ENCODE measurements at regions not wholly inside any gene's neighbourhood (a gene's known extent, or its start where the extent isn't known, plus 50 kb on each side); places are given as distances from the start of the nearest gene placed in this dataset.
A peak's percentile ranks its signal among the peaks of the same experiment; 100 is the strongest.

DNA sequence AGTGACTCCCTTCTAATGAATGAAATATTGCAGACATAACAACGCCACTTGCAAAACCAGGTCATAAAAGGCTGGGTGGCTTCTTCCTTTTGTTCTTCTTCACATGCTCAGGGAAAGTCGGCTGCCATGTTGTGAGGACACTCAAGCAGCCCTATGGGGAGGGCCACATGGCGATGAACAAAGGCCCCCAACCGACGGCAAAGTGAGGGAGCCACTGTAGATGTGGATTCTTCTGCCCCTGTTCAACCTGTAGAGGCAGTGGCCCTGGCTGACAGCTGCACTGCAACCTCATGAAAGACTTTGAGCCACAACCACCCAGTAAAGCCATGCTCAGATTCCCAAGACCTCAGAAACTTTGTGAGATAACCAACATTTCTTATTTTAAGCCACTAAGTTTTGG, 203.5 kb upstream of the TNRC6C start:
- in situ Hi-C loops (cut with HindIII; ENCODE audit: extremely low pct_ligation_motif_present, low pct_unique_long_range_greater_than_20kb) (no loop called here), intact Hi-C loops (cut with micrococcal nuclease; ENCODE audit: unreplicated experiment) (no loop called here)
- Histone ChIP-seq H3K9me3 (ENCODE audit: low read length) (peaks cover 8% of the 10 kb centered on the region; the same call in 1 of the 2 replicates), H3K27ac (ENCODE audit: extremely low read length, insufficient read depth, low read length) (no peak overlapping the region), H3K4me3 (replicated peaks in 1 of 3; ENCODE audit: insufficient read depth in 1 of 3, low read depth in 2 of 3, low read length in 3 of 3) (no peak overlapping the region), H2AFZ (ENCODE audit: low read length) (no peak overlapping the region), H3K4me1 (ENCODE audit: insufficient read depth, low read length) (no peaks in the 10 kb centered on the region), H4K20me1 (ENCODE audit: insufficient read depth, low read length) (no peaks in the 10 kb centered on the region), H3K9ac (ENCODE audit: insufficient read depth, low read depth, low read length) (no peak overlapping the region), H3K36me3 (replicated peaks in 1 of 2; ENCODE audit: control insufficient read depth in 1 of 2, insufficient read depth in 2 of 2, low read length in 2 of 2) (no peaks in the 10 kb centered on the region), H3K27me3 (ENCODE audit: control insufficient read depth in 1 of 2, insufficient read depth in 2 of 2, low read length in 2 of 2) (peaks cover 12 to 70% of the 10 kb centered on the region in 2 experiments; a peak in 4 of 5 replicates), H3K4me2 (ENCODE audit: low read depth, low read length) (no peak overlapping the region), H3K79me2 (ENCODE audit: insufficient read depth, low read length) (no peaks in the 10 kb centered on the region)
- ChIA-PET CTCF (ENCODE audit: low intra/inter-chr PET ratio, low total read pairs) (no interaction called here), POLR2A (no interaction called here)
- FAIRE-seq, result no peak
- BruUV-seq (replicated peaks), result no TSS peak
- WGBS (ENCODE audit: low lambda C conversion rate), result under 1% methylated on average over 5 of the region's 5 CpGs
- TF ChIP-seq RBAK (CRISPR knock-in tag; IDR thresholded peaks at IDR 0.05), result peak; percentile 66; the same call in 1 of the 2 replicates
- TF ChIP-seq GATAD1 (CRISPR knock-in tag; IDR thresholded peaks at IDR 0.05), result no peak
- no peak for DNase-seq (ENCODE audit: low spot score)
- ATAC-seq, result no peak

DNA sequence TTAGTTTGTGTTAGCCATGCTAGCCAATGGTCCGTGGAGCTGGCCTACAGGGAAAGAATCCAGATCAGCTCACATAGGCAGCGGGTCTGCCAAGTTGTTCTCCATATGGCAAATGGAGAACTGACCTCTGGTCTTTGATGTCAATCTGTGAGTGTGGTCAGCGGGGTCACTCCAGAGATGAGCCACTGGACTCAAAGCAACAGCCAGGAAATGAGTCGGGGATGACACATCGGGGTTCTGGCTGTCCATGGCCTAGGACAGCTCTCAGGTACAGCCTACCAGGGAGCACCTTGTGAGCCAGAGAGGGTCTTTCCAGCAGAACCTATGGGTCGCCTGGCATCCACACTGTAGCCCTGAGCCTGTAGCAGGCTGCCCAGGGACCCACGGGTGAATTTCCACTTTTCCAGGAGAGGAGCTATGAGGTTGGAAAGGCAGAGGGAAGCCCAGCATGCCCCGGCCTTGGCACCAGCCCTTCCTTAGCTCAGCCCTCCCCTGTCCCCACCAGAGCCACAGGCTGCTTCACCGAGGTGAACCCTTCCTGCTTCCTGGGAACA, 203.0 kb upstream of the TNRC6C start:
- H3K4me2 ChIP-seq (ENCODE audit: low read depth, low read length), result no peak overlapping the region
- FAIRE-seq (no peak), DNase-seq (ENCODE audit: low spot score) (no peak), ATAC-seq (no peak)
- WGBS (ENCODE audit: low lambda C conversion rate), result 16% methylated on average over 6 of the region's 9 CpGs
- intact Hi-C loops (cut with micrococcal nuclease; ENCODE audit: unreplicated experiment), result no loop called here
- CTCF ChIA-PET (ENCODE audit: low intra/inter-chr PET ratio, low total read pairs), result no interaction called here
- peaks cover 12 to 66% of the 10 kb centered on the region in 2 experiments; a peak in 4 of 5 replicates for H3K27me3 ChIP-seq (ENCODE audit: control insufficient read depth in 1 of 2, insufficient read depth in 2 of 2, low read length in 2 of 2)
- no peak overlapping the region for H3K27ac ChIP-seq (ENCODE audit: extremely low read length, insufficient read depth, low read length)
- no peaks in the 10 kb centered on the region for H3K79me2 ChIP-seq (ENCODE audit: insufficient read depth, low read length)
- no peak overlapping the region for H3K9ac ChIP-seq (ENCODE audit: insufficient read depth, low read depth, low read length)
- no peaks in the 10 kb centered on the region for H3K36me3 ChIP-seq (replicated peaks in 1 of 2; ENCODE audit: control insufficient read depth in 1 of 2, insufficient read depth in 2 of 2, low read length in 2 of 2)
- no peaks in the 10 kb centered on the region for H3K4me1 ChIP-seq (ENCODE audit: insufficient read depth, low read length)
- H3K9me3 ChIP-seq (ENCODE audit: low read length), result peaks cover 8% of the 10 kb centered on the region; the same call in 1 of the 2 replicates
- no peaks in the 10 kb centered on the region for H4K20me1 ChIP-seq (ENCODE audit: insufficient read depth, low read length)
- H3K4me3 ChIP-seq (replicated peaks in 1 of 3; ENCODE audit: insufficient read depth in 1 of 3, low read depth in 2 of 3, low read length in 3 of 3), result no peak overlapping the region
- POLR2A ChIA-PET, result no interaction called here
- in situ Hi-C loops (cut with HindIII; ENCODE audit: extremely low pct_ligation_motif_present, low pct_unique_long_range_greater_than_20kb), result no loop called here
- H2AFZ ChIP-seq (ENCODE audit: low read length), result no peak overlapping the region
- no TSS peak for BruUV-seq (replicated peaks)
- no peak for TF ChIP-seq ZNF17 (CRISPR knock-in tag; IDR thresholded peaks at IDR 0.05)
- TF ChIP-seq ZNF180 (CRISPR knock-in tag; IDR thresholded peaks at IDR 0.05; ENCODE audit: borderline replicate concordance, low read depth), result no peak
- no peak for TF ChIP-seq KDM4B (CRISPR knock-in tag; IDR thresholded peaks at IDR 0.05)
- TF ChIP-seq GTF3A (CRISPR knock-in tag; conservative IDR thresholded peaks at IDR 0.05), result no peak
- TF ChIP-seq FLYWCH1 (CRISPR knock-in tag; IDR thresholded peaks at IDR 0.05), result no peak
- TF ChIP-seq CHD2 (IDR thresholded peaks at IDR 0.05; ENCODE audit: low read depth, low read length), result no peak
- TF ChIP-seq, protein P1, sequence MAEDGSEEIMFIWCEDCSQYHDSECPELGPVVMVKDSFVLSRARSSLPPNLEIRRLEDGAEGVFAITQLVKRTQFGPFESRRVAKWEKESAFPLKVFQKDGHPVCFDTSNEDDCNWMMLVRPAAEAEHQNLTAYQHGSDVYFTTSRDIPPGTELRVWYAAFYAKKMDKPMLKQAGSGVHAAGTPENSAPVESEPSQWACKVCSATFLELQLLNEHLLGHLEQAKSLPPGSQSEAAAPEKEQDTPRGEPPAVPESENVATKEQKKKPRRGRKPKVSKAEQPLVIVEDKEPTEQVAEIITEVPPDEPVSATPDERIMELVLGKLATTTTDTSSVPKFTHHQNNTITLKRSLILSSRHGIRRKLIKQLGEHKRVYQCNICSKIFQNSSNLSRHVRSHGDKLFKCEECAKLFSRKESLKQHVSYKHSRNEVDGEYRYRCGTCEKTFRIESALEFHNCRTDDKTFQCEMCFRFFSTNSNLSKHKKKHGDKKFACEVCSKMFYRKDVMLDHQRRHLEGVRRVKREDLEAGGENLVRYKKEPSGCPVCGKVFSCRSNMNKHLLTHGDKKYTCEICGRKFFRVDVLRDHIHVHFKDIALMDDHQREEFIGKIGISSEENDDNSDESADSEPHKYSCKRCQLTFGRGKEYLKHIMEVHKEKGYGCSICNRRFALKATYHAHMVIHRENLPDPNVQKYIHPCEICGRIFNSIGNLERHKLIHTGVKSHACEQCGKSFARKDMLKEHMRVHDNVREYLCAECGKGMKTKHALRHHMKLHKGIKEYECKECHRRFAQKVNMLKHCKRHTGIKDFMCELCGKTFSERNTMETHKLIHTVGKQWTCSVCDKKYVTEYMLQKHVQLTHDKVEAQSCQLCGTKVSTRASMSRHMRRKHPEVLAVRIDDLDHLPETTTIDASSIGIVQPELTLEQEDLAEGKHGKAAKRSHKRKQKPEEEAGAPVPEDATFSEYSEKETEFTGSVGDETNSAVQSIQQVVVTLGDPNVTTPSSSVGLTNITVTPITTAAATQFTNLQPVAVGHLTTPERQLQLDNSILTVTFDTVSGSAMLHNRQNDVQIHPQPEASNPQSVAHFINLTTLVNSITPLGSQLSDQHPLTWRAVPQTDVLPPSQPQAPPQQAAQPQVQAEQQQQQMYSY (CRISPR knock-in tag; IDR thresholded peaks at IDR 0.05), result no peak
- TF ChIP-seq HNRNPK (IDR thresholded peaks at IDR 0.05; ENCODE audit: low read depth, low read length, poor library complexity, severe bottlenecking), result no peak
- TF ChIP-seq ELF3 (CRISPR knock-in tag; IDR thresholded peaks at IDR 0.05), result no peak
- TF ChIP-seq, protein P2, sequence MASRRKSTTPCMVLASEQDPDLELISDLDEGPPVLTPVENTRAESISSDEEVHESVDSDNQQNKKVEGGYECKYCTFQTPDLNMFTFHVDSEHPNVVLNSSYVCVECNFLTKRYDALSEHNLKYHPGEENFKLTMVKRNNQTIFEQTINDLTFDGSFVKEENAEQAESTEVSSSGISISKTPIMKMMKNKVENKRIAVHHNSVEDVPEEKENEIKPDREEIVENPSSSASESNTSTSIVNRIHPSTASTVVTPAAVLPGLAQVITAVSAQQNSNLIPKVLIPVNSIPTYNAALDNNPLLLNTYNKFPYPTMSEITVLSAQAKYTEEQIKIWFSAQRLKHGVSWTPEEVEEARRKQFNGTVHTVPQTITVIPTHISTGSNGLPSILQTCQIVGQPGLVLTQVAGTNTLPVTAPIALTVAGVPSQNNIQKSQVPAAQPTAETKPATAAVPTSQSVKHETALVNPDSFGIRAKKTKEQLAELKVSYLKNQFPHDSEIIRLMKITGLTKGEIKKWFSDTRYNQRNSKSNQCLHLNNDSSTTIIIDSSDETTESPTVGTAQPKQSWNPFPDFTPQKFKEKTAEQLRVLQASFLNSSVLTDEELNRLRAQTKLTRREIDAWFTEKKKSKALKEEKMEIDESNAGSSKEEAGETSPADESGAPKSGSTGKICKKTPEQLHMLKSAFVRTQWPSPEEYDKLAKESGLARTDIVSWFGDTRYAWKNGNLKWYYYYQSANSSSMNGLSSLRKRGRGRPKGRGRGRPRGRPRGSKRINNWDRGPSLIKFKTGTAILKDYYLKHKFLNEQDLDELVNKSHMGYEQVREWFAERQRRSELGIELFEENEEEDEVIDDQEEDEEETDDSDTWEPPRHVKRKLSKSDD (CRISPR knock-in tag; IDR thresholded peaks at IDR 0.05; ENCODE audit: low read depth), result no peak
- TF ChIP-seq ZNF790 (CRISPR knock-in tag; IDR thresholded peaks at IDR 0.05; ENCODE audit: borderline replicate concordance), result no peak
- no peak for TF ChIP-seq ZNF335 (CRISPR knock-in tag; IDR thresholded peaks at IDR 0.05)

All from HepG2 (cell line).